Jurkat, Clone E6-1 (cell line): ENCODE measurements at regions not wholly inside any gene's neighbourhood (a gene's known extent, or its start where the extent isn't known, plus 50 kb on each side); places are given as distances from the start of the nearest gene placed in this dataset.

Experiments
- DNase-seq: peaks from one replicate; pipeline ENCODE4 v3.0.0-alpha.2; 2011; ENCODE audit warnings: low read depth, low spot score
- H3K4me3 ChIP-seq: 2 replicates; pipeline ENCODE4 v1.5.1; 2011; ENCODE audit warnings: mild to moderate bottlenecking, low read length, control low read depth, moderate library complexity

- DNase-seq: no peak
- no peak overlapping the region for H3K4me3 ChIP-seq
Measured at GRCh38 chrX:39388730-39389129, 587.5 kb downstream of the MID1IP1 start.

DNA sequence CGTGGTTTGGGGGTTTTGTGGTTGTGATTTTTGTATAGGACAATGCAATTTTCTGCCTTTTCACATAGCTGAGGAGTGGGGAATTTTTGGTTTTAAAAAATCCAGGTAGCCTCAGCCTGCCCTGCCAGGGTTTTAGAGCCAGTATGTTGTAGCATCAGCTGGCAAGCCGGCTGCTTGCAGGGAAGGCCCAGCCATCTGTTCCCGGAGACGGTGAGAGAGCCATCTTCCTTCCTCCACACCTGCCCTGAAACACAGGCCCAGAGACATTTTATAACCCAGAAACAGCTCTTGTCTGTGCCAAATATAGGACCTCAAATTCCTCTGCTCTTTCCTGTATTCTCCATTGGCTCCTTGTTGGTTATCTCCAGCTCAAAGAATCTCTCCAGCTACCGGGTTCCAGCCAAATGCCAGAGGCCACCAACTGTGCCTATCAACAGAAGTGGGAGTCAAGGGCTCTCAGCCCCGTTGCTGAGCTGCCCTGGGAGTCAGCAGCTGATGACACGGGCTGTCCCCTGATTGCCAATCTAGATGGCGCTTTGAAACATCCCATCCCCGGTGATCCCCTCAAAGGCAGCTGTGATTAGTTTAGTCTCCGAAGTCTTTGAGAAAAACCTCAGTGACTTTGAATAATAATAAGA lies 595.2 kb downstream of the MID1IP1 start:
- no peak for DNase-seq
- no peak overlapping the region for H3K4me3 ChIP-seq

DNA sequence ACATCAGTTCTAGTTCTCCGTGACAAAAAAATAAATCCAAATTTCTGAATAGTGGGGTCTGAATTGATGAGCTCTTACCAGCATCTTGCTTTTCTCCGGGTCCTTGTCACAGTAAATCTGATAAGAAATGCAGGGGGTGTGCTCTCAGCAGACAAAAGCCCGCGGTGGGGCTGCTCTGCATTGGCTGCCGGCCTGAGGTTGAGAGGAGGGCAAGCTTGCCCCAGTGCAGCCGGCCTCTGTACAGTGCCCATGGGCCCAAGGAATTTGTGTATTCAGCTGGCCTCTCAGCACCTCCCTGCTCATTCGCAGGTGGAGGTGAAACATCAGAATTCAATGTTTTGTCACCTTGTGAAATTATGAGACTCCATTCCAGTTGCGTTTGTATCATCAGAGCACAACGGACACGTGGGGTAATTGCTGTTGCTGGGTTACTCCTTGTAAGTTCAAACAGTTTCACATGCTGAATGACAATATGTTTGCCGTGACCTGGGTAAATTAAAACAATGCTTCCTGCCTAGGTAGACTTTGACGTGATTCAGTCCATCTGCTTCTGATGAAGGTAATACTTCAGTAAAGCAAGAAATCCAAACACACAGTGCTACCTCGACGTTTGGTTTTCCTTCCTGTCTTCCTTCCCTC lies 596.4 kb downstream of the MID1IP1 start:
- no peak overlapping the region for H3K4me3 ChIP-seq
- no peak for DNase-seq

- no peak for DNase-seq
Measured at GRCh38 chrX:39398215-39398962, 597.1 kb downstream of the MID1IP1 start.

GRCh38 chrX:39398963-39399261 lies 597.7 kb downstream of the MID1IP1 start:
- H3K4me3 ChIP-seq: no peak overlapping the region
- DNase-seq: no peak

More at GRCh38 chrX:39398215-39398962, 597.1 kb downstream of the MID1IP1 start:
- H3K4me3 ChIP-seq: no peak overlapping the region

DNA sequence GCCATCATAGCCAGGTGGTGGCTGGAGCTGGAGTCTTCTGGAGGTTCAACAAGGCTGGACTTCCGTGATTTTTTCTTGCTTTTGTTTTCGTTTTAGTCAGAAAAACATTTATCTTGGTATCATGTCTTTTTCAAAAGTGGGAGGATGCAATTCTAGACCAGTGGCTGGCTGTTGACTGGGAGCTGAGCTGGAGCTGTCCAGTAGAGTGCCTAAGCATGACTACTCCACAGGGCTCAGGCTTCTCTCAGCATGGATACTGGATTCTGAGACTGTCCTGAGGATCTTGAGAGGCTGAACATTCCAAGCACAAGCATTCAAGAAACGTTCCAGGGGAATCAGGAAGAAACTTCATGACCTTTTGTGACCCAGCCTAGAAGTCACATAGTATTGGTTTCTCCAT lies 598.1 kb downstream of the MID1IP1 start:
- H3K4me3 ChIP-seq: no peak overlapping the region
- no peak for DNase-seq

- no peak for DNase-seq
- no peak overlapping the region for H3K4me3 ChIP-seq
Measured at GRCh38 chrX:39401483-39402110, 600.3 kb downstream of the MID1IP1 start.

DNA sequence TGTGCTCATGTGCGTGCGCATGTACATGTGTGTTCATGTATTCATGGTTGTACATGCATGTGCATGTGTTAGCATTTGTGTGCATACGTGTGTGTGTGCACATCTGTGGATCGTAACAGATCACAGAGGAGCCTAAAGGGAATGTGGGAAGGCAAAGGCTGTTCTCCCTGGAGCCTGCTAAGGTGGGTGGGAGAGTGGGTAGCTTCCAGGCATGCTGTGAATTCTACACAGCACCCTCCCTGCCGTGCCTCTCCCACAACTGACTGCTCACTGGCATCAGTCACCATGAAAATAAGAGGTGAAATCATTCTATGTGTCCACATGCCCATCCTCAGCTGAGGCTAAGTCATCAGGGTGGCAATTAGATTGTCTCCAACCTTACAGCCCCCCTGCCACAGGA lies 600.9 kb downstream of the MID1IP1 start:
- H3K4me3 ChIP-seq: no peak overlapping the region
- no peak for DNase-seq

- DNase-seq: no peak
- no peak overlapping the region for H3K4me3 ChIP-seq
Measured at GRCh38 chrX:39406799-39407198, 605.5 kb downstream of the MID1IP1 start.

DNA sequence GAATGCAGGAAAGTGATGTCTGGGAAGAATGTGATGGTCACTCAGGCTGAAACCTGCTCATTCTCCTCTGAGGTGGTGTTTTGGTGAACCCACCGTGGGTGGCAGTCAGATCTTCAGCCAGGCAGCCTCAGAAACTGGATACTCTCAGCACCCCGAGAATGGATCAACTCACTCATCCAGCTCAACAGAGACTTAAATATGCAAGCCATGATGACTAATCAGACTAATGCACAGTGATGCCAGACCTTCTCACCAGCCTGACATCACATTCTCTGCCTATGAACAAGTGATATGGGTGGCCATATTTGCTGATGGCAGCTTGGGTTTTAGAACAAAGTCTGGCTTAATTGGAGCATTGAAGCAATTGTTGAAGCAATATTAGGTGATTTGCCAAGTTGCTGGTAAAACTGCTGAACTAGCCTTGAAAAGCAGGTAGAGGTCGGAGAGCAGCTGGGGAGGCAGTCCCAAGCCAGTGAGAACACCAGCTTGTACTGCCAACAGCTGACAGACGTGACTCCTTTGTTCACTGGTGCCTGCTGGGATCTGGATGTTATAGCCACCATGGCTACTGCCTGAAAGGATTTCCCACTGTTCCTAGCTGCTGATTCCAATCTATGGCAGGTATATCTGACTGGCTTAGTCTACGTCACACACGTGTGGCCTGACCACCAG lies 608.1 kb downstream of the MID1IP1 start:
- H3K4me3 ChIP-seq: no peak overlapping the region
- no peak for DNase-seq

DNA sequence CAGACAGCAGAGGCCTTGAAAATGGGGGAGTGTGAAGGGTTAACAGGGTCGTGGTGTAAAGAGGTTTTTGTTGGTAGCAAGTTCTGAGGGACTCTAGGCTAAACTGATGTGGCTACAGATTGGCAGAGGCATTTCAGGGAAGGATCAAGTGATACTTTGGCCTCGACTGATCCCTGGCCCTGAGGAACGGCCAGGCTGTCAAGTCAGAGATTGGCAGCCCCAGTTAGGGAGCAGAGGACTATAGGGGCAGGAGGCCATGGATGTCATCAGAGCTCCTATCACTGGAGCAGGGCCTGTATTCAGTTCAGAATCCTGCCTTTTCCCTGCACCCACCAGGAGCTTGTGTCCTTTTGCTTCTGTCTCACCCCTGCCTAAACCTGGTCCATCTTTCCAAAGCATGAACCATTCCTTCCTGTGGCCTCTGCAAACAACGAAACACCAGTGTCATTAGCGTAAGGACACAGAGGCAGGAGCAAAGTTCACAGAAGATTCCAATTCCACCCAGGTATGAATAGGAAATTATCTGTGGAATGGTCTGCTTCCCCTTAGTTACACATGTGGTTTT lies 613.1 kb downstream of the MID1IP1 start:
- H3K4me3 ChIP-seq: no peak overlapping the region
- no peak for DNase-seq

GRCh38 chrX:39416547-39417260 lies 615.4 kb downstream of the MID1IP1 start:
- H3K4me3 ChIP-seq: no peak overlapping the region
- DNase-seq: no peak

- no peak for DNase-seq
- no peak overlapping the region for H3K4me3 ChIP-seq
Measured at GRCh38 chrX:39418254-39418704, 617.0 kb downstream of the MID1IP1 start.

DNA sequence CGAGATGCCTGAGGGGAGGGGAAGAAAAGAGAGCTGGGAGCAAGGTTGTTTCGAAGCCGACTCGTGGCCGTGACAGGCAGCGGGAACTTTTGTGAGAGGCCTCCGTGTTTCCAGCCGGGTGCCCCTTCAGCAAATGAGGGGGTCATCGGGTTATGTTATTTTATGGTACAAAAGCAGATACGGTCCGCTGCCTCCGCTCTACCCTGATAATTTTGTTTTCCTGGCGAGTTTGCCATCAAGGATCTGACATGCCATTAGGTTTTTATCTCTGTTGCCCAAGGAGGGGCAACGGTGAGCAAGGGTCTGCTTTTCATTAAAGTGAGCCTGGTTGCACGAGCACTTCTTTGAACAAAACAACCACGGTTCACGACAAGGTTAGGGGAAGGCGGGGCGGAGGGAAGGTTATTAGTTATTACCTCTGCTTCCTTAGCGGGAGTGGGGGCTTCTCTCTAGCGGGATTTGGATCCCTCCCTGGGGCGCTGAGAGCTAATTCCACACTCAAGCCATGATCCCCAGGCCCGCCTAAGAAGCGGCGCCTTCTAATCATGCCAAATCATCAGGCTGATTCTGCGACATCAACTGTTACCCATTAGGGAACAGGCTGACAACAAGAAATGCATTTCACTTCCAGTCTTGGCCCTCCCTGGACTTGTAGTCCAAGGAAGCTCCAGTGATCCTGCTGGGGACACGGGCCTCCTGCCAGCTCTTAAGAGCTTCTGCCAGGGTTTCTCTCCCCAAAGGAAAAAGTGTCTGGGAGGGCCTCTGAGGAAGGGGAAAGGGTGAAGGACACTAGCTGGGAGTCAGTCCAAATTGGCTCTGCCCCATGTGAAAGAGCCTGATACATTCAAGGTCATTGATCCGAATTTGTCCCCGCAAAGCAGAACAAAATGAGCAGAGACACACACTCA lies 617.7 kb downstream of the MID1IP1 start:
- H3K4me3 ChIP-seq: no peak overlapping the region
- DNase-seq: no peak

- H3K4me3 ChIP-seq: no peak overlapping the region
- DNase-seq: no peak
Measured at GRCh38 chrX:39421006-39421405, 619.7 kb downstream of the MID1IP1 start.

DNA sequence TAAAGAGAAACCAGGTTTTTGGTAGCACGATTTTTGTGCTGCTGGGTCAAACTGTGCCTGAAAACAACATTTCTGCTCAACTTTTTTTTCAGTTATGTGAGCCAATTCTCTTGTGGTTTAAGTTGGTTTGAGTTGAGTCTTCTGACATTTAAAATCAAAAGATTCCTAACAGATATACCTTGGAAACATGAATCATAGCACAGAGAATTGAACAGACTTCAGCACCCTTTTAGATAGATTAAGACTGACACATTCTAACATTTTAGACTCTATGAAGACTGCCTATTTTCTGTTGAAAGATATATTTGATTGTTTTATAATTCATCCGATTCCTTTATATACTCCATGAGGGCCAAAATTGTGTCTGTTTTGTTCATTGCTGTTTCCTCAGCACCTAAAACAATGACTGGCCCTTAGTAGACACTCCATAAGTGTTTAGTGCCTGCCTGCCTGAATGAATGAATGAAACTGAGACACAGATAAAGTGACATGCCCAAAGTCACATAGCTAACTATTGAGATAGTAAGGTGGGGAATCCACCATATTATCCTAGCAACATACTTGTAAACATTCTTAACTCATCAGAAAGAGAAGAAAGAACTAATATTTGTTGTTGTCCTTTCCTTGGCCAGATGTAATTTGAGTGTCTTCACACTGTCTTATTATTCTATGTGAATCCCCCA lies 624.0 kb downstream of the MID1IP1 start:
- no peak for DNase-seq
- no peak overlapping the region for H3K4me3 ChIP-seq

- H3K4me3 ChIP-seq: no peak overlapping the region
- no peak for DNase-seq
Measured at GRCh38 chrX:39426101-39426500, 624.8 kb downstream of the MID1IP1 start.
